ENCODE measurements at regions not wholly inside any gene's neighbourhood (a gene's known extent, or its start where the extent isn't known, plus 50 kb on each side); places are given as distances from the start of the nearest gene placed in this dataset.
"Not testable (repeated sequence)": the region's sequence is repeated elsewhere in the genome, so short reads cannot be mapped to it uniquely, and the experiment has no call there.

DNA sequence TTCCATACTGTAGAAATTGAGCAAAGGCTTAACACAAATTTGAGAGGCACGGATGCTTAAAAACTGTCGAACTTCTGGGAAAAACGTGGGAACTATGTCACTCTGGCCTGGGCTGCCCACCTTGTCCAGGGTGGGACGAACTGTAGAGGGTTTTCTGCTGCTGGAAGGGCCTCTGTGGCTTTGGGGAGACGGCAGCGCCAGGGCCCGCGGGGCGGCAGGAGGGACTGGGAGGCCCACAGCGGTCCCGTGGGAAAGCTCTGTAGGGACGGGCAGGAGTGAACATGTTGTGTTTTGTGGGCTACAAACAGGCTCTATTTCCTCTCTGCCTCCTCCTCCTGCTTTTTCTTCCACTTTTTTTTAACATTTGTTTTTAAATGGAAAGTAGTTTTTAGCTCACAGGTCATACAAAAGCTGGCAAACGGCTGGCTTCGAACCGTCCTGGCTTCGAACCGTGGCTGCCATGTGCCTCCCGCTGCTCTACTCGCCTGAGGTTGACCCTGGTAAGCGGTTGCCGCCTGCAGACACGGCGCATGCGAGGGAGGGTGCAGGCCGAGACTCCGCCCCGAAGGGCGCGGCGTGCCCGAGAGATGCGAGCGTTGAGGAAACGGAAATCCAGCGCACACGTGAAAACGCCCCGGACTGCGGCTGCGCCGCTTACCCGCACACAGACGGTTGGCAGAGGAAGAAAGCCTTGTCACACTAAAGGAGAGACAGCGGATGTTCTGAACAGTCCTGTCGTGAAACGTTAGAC lies 382.3 kb upstream of the ZFP42 start:
- DNase-seq (ENCODE audit: extremely low read depth, low read depth, low spot score) = no peak

DNA sequence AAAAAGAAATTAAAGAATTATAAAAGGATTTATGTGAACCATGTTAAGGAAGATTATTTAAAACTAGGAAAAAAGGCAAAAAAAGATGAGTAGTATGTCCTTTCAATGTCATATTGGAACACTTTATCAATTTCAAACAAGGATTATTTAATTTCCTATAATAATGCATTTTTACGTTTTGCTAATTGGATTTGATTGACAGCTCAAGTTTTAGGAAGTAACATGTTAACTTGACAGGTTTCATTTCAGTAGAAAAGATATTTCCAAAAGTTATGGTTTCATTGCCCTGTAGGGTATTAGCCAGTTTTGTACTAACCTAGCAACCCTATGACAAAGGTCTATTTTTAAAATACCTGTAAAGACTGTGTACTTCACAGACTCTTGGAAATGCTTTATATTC lies 379.6 kb upstream of the ZFP42 start:
- no peak for DNase-seq (ENCODE audit: extremely low read depth, low read depth, low spot score)

- no peak for DNase-seq (ENCODE audit: extremely low read depth, low read depth, low spot score)
These were observed 378.5 kb upstream of the ZFP42 start for GRCh38 chr4:187617113-187617512.

DNA sequence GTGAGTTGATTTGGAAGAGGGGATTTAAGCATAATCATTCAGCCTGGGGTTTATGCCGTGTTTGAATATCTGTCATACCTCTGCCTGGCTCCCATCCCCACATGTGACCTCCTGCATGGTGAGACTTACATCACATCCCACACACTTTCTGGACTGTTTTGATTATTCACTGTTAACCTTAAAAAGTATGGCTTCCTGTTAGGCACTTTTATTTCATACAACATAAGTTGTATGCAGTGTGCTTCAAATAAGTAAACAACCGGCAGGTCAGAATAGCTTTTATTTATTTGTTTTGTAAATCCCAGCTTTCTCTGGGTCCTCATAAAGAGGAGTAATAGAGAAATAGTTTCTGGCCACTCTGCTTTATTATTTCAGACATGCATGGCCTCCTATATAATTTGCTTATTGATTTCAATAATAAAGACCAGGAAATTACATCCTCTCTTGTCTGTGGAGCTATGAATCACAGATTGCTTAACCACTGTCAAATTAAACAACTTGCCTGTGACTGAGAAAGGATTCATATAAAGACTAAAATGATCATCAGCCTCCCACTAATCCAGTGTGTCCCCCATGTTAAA lies 376.8 kb upstream of the ZFP42 start:
- DNase-seq (ENCODE audit: extremely low read depth, low read depth, low spot score) = no peak

GRCh38 chr4:187619319-187619718 lies 376.3 kb upstream of the ZFP42 start:
- no peak for DNase-seq (ENCODE audit: extremely low read depth, low read depth, low spot score)

DNA sequence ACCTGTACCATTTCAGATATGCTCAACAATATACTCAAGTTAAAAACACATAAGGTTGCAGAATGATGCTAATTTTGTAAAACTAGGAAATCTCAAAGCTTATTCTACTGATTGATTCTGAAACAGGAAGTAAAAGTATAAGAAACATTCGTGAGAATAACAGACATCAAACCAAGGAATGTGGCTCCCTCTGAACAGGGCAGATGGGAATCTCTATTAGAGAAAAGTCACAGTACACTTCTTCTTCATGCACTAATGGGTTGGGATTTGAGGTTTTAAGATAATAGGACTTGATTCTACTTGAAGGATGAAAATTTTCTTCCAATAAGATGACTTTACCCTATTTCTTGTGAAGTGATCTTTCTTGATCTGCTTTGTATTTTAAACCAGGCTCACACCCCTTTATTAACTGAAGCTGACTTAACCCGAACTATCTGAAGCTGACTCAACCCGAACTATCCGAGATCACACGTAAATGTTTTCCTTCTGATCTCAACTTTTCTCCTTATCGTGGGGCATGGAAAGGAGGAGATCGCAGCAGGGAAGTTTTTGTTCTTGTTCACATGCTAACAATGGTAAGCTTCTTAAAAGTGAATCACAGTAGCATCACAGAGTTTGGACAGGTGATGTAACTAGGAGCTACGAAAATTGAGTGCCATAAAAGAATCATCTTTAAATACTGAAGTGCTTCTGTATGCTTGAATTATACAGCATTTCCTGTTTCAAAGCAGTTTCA lies 363.1 kb upstream of the ZFP42 start:
- no peak for DNase-seq (ENCODE audit: extremely low read depth, low read depth, low spot score)

DNA sequence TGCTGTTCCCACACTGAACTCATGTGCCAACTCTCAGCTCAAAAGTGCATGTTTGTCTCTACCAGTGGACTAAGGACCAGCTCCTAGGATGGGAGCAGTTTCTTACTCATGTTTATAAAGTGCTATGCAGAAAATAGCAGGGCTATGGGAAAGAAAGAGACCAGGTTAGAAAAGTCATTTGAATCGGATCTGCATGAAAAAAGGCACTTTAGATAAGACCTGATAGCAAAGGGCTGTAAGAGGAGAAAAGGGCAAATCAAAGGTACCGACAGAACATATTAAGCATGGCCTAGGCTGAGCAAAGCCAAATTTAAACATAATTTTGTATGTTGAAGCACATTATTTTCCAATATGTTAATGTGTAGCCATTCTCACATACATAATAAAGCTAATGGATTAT lies 362.3 kb upstream of the ZFP42 start:
- DNase-seq (ENCODE audit: extremely low read depth, low read depth, low spot score) = no peak

DNA sequence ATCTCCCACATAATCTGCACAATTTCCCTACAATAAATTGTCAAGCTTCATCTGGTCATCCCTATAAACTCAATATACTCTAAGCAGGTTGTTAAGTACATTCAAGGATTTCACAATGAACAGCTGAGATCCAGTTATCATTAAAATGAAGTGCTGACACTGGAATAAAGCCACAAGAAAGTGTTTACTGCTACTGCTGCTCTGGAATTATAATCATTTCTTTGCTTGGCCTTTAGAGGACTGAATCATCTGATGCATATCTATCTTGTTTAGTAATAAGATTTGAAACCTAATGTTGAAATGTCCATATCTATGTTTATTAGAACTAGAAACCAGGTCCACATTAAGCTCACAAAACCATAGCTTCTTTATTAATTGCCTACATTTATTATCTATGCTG lies 338.6 kb upstream of the ZFP42 start:
- no peak for DNase-seq (ENCODE audit: extremely low read depth, low read depth, low spot score)

GRCh38 chr4:187663076-187663475 lies 332.5 kb upstream of the ZFP42 start:
- DNase-seq (ENCODE audit: extremely low read depth, low read depth, low spot score) = no peak

DNA sequence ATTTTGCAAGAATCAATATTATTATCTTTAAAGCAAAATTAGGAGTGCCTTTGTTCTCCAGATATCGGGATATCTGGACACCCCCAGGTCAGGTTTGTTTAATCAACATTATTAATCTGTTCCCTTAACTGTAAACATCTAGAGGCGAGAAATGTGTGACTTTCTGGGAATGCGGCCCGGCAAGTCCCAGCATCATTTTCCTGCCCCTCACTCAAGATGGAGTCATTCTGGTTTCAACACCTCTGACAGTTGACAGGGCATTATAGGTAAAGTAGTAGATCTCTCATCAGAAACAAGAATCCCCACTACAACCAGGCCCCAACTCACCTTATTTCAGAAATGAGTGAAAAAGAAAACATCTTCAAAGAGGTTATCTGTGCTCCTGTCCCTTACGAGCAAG lies 331.6 kb upstream of the ZFP42 start:
- no peak for DNase-seq (ENCODE audit: extremely low read depth, low read depth, low spot score)

DNA sequence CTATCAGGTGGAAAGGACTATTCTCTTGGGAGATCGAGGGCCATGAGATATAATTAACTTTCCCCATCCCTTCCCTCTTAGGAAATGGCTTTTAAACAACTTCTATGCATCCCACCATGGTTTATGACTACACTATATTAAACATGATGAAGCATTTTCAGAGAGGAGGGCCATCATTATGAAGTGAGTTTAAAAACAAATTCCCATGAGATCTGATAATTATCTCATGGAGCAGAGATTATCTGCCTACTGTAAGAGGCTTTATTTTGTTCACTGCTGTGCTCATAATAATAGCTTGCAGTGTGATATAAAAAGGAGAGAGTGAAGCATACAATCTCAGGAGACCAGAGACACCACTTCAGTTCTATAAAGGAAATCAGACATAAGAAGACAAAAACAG lies 330.5 kb upstream of the ZFP42 start:
- no peak for DNase-seq (ENCODE audit: extremely low read depth, low read depth, low spot score)

DNA sequence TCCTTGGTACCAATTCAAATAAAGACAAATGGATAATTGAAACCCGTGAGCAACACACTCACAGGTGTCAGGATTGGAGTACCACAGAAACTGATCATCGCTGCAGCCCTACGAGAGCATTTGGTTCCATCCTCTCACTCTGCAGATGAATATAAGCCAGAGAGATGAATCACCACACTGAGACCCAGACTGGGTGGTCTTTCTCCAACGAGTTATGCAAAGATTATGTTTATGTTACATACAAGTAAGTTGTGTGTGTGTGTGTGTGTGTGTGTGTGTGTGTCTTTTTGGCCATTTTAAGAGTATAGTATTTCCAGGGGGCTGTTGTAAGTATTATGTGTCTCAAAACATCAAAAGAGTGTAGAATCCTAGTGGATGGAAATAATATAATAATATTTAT lies 329.5 kb upstream of the ZFP42 start:
- no peak for DNase-seq (ENCODE audit: extremely low read depth, low read depth, low spot score)

DNA sequence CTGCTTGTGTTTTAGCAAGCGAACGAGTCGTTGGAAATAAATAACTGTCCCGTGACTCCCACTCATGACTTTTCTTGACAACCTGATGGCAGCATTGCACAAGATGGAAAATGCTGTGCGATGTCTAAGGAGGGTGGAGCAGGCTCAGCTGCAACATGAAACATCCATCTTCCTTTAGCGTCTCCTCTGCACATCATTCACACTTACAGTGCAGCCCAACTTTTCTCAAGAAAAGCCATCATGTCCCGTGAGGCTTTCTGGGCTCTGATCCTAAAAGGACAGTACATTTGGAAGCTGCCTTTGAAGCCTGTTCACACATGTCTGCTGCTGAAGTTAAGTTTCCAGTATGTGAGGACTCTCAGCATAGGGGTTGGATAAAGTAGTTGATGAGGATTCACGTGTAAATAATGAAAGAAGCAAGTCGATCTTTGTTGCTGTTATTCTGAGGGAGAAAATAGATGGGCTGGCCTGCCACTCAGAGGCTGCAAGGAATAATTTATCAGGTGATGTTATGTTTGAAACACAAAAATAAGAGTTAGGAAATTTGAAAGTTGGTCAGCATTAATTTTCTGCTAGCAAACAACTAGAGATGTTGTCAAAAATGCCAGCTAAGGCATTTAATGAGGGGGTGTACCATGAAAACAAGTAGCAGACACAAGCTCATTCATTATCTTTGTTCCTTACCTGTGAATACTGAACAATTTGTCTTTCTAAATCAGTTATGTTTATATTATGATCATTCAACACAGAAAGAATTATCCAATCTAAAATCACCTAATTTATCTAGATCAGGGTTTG lies 328.7 kb upstream of the ZFP42 start:
- no peak for DNase-seq (ENCODE audit: extremely low read depth, low read depth, low spot score)

- DNase-seq (ENCODE audit: extremely low read depth, low read depth, low spot score) = no peak
These were observed 327.0 kb upstream of the ZFP42 start for GRCh38 chr4:187668526-187669082.

DNA sequence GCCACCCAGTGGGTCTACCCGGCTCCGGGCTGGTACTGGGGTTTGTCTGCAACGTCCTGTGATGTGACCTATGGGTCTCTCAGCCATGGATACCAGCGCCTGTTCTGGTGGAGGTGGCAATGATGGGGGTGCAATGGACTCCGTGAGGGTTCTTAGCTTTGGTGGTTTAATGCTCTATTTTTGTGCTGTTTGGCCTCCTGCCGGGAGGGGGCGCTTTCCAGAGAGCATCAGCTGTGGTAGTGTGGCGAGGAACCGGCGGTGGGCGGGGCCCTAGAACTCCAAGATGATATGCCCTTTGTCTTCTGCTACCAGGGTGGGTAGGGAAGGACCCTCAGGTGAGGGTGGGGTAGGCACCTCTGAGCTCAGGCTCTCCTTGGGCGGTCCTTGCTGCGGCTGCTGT lies 324.1 kb upstream of the ZFP42 start:
- DNase-seq (ENCODE audit: extremely low read depth, low read depth, low spot score) = not testable (repeated sequence)

GRCh38 chr4:187671958-187672357 lies 323.6 kb upstream of the ZFP42 start:
- not testable (repeated sequence) for DNase-seq (ENCODE audit: extremely low read depth, low read depth, low spot score)

- DNase-seq (ENCODE audit: extremely low read depth, low read depth, low spot score) = not testable (repeated sequence)
These were observed 323.0 kb upstream of the ZFP42 start for GRCh38 chr4:187672526-187672925.

- DNase-seq (ENCODE audit: extremely low read depth, low read depth, low spot score) = no peak
These were observed 316.1 kb upstream of the ZFP42 start for GRCh38 chr4:187679450-187679849.

DNA sequence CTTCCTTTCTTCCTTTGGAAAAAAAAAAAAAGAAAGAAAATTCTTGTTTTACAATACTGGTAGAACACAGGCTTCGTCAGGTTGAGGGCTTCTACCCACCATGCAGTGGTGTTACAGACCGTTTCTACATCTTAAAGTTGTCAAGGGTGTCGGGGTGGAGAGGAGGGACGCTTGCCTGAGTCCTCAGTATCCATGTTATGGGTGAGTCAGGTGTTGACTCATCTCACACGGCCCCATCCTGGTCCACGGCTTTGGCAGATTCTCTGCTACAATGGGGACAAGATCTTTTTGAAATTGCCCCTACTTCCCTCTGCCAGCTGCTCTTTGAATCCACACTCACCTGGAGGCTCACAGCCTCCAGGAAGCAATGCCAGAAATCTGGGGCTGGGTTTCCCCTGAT lies 310.3 kb upstream of the ZFP42 start:
- DNase-seq (ENCODE audit: extremely low read depth, low read depth, low spot score) = no peak

GRCh38 chr4:187687697-187688096 lies 307.9 kb upstream of the ZFP42 start:
- no peak for DNase-seq (ENCODE audit: extremely low read depth, low read depth, low spot score)

- no peak for DNase-seq (ENCODE audit: extremely low read depth, low read depth, low spot score)
These were observed 302.9 kb upstream of the ZFP42 start for GRCh38 chr4:187692626-187693025.

Data from glomerular endothelial cell (primary cell).